HCT116 (cell line): ENCODE measurements at regions not wholly inside any gene's neighbourhood (a gene's known extent, or its start where the extent isn't known, plus 50 kb on each side); places are given as distances from the start of the nearest gene placed in this dataset.

Source experiments
- ATAC-seq: fragments of 200-7000 bp; cut with Tn5 transposase; 2 replicates; pipeline ENCODE4 v1.9.1; 2020; ENCODE audit warnings: mild to moderate bottlenecking, moderate library complexity
- BruUV-seq: library from RNA; stranded (reverse); fragments of 400-500 nt; replicated peaks from 2 replicates; lab custom pipeline; 2021; lab: Mats Ljungman, UMichigan
- CTCF ChIA-PET: fragments of 300-600 bp; sonication (Branson Sonifier 250); formaldehyde crosslinking; loops from one replicate; lab custom pipeline; 2021; ENCODE audit warnings: antibody characterized with exemption; lab: Charles Lee
- POLR2A ChIA-PET: fragments of 300-600, 350-600 bp; sonication (Branson Sonifier 250); formaldehyde crosslinking; loops from one replicate; lab custom pipeline; 2021; ENCODE audit warnings: antibody characterized with exemption; lab: Charles Lee
- RAD21 ChIA-PET, 2 experiments: fragments of 300-600 bp; sonication (Branson Sonifier 250); formaldehyde crosslinking; loops; one replicate each; lab custom pipeline; 2023; ENCODE audit warnings: low total read pairs in 2 of 2; ENCODE audit not compliant: uncharacterized antibody in 2 of 2, unreplicated experiment in 2 of 2, low non-redundant PET in 1 of 2; lab: Charles Lee
- DNase-seq: peaks from one replicate; pipeline ENCODE4 v3.0.0-alpha.2; 2010; ENCODE audit warnings: low read depth, low spot score
- H2AFZ ChIP-seq: fragments of 200-600 bp; shearing (Covaris generic), sonication (generic); 2 replicates; pipeline ENCODE4 v1.6.1; 2017; ENCODE audit warnings: low read depth, mixed run types, mixed read lengths, antibody characterized with exemption, low read length; ENCODE audit not compliant: poor library complexity, severe bottlenecking
- H3K27ac ChIP-seq: 2 replicates; pipeline ENCODE4 v1.5.1; 2012; ENCODE audit warnings: low read depth, low read length
- H3K27me3 ChIP-seq: fragments of 200-600 bp; sonication (generic); 2 replicates; pipeline ENCODE4 v1.6.1; 2016; ENCODE audit warnings: mixed run types, low read length, mixed read lengths; ENCODE audit not compliant: insufficient read depth
- H3K36me3 ChIP-seq, 2 experiments: fragments of 200-500 bp in 1 of 2; fragments of 200-600 bp in 1 of 2; sonication (Bioruptor generic) in 1 of 2; sonication (generic) in 1 of 2; 2 replicates each; pipeline versions ENCODE4 v1.5.1 to v1.6.1; 2014 to 2016; ENCODE audit warnings: low read length in 2 of 2, inconsistent platforms in 1 of 2, mixed read lengths in 1 of 2, mixed run types in 1 of 2; ENCODE audit not compliant: insufficient read depth in 2 of 2, control insufficient read depth in 1 of 2
- H3K4me1 ChIP-seq, 2 experiments: fragments of 200-600 bp in 1 of 2; sonication (generic) in 1 of 2; 2 replicates each; pipeline versions ENCODE4 v1.5.1 to v1.6.1; 2012 to 2017; ENCODE audit warnings: low read length in 2 of 2, inconsistent platforms in 1 of 2, mild to moderate bottlenecking in 1 of 2, mixed read lengths in 1 of 2, mixed run types in 1 of 2, moderate library complexity in 1 of 2; ENCODE audit not compliant: insufficient read depth in 2 of 2, control insufficient read depth in 1 of 2
- H3K4me2 ChIP-seq: fragments of 200-600 bp; sonication (generic); 2 replicates; pipeline ENCODE4 v1.6.1; 2017; ENCODE audit warnings: mixed run types, low read length, mixed read lengths
- H3K4me3 ChIP-seq, 2 experiments: fragments of 200-600 bp in 1 of 2; sonication (generic) in 1 of 2; replicated peaks in 1 of 2; 2 replicates each; pipeline ENCODE4 v1.5.1; 2011 to 2016; ENCODE audit warnings: low read length in 2 of 2, control low read depth in 1 of 2, low read depth in 1 of 2, mild to moderate bottlenecking in 1 of 2, mixed read lengths in 1 of 2, mixed run types in 1 of 2
- H3K79me2 ChIP-seq: fragments of 200-600 bp; sonication (generic); 2 replicates; pipeline ENCODE4 v1.6.1; 2017; ENCODE audit warnings: mild to moderate bottlenecking, mixed run types, low read length, moderate library complexity, mixed read lengths; ENCODE audit not compliant: insufficient read depth
- H3K9ac ChIP-seq: fragments of 200-600 bp; sonication (generic); 2 replicates; pipeline ENCODE4 v1.6.1; 2016; ENCODE audit warnings: low read length, mixed read lengths
- H3K9me2 ChIP-seq: fragments of 200-600 bp; sonication (generic), shearing (Covaris generic); 2 replicates; pipeline ENCODE4 v1.6.1; 2017; ENCODE audit warnings: mixed run types, mild to moderate bottlenecking, moderate library complexity; ENCODE audit not compliant: insufficient read depth
- H3K9me3 ChIP-seq, 2 experiments: fragments of 200-500 bp in 1 of 2; fragments of 200-600 bp in 1 of 2; sonication (Bioruptor generic) in 1 of 2; sonication (generic) in 1 of 2; 2 replicates each; pipeline ENCODE4 v1.6.1; 2014 to 2017; ENCODE audit warnings: low read length in 2 of 2, mixed read lengths in 2 of 2, inconsistent platforms in 1 of 2, low read depth in 1 of 2, mild to moderate bottlenecking in 1 of 2, mixed run types in 1 of 2, moderate library complexity in 1 of 2; ENCODE audit not compliant: control insufficient read depth in 1 of 2, insufficient read depth in 1 of 2
- H4K20me1 ChIP-seq: fragments of 200-600 bp; sonication (generic), shearing (Covaris generic); 2 replicates; pipeline ENCODE4 v1.6.1; 2017; ENCODE audit warnings: mixed run types, mild to moderate bottlenecking, moderate library complexity; ENCODE audit not compliant: insufficient read depth
- CBX3 ChIP-seq: IDR thresholded peaks from 2 replicates; pipeline ENCODE4 v1.6.1; 2012; ENCODE audit warnings: low read depth
- CTCF ChIP-seq, 3 experiments: fragments of 200-600 bp in 1 of 3; sonication (generic) in 1 of 3; IDR thresholded peaks in 2 of 3; conservative IDR thresholded peaks in 1 of 3; 2 replicates each; pipeline ENCODE4 v1.5.1; 2012 to 2017; ENCODE audit warnings: low read depth in 2 of 3, low read length in 2 of 3, antibody characterized with exemption in 1 of 3, borderline replicate concordance in 1 of 3, control low read depth in 1 of 3, mild to moderate bottlenecking in 1 of 3, mixed read lengths in 1 of 3, mixed run types in 1 of 3, moderate library complexity in 1 of 3; ENCODE audit not compliant: insufficient read depth in 1 of 3
- EGR1 ChIP-seq: IDR thresholded peaks from 2 replicates; pipeline ENCODE4 v1.6.1; 2012; ENCODE audit warnings: low read depth
- ELF1 ChIP-seq: IDR thresholded peaks from 2 replicates; pipeline ENCODE4 v1.6.1; 2012; ENCODE audit warnings: low read depth, borderline replicate concordance
- EZH2 ChIP-seq: fragments of 200-600 bp; sonication (generic); IDR thresholded peaks from 2 replicates; pipeline ENCODE4 v1.6.1; 2017; ENCODE audit warnings: antibody characterized with exemption, mixed run types
- FOSL1 ChIP-seq: IDR thresholded peaks from 2 replicates; pipeline ENCODE4 v1.6.1; 2012; ENCODE audit warnings: low read depth
- JUND ChIP-seq: IDR thresholded peaks from 2 replicates; pipeline ENCODE4 v1.6.1; 2012
- MAX ChIP-seq: IDR thresholded peaks from 2 replicates; pipeline ENCODE4 v1.6.1; 2012
- POLR2A ChIP-seq: IDR thresholded peaks from 2 replicates; pipeline ENCODE4 v1.7.0; 2011; ENCODE audit warnings: borderline replicate concordance; ENCODE audit not compliant: insufficient read depth, insufficient read length; ENCODE audit errors: extremely low read depth
- POLR2AphosphoS5 ChIP-seq: IDR thresholded peaks from 2 replicates; pipeline ENCODE4 v1.6.1; 2011; ENCODE audit warnings: mild to moderate bottlenecking, low read depth, low read length, moderate library complexity
- RAD21 ChIP-seq: IDR thresholded peaks from 2 replicates; pipeline ENCODE4 v1.6.1; 2012; ENCODE audit warnings: low read depth, mild to moderate bottlenecking
- REST ChIP-seq: IDR thresholded peaks from 2 replicates; pipeline ENCODE4 v1.6.1; 2012; ENCODE audit warnings: low read depth
- SIN3A ChIP-seq: IDR thresholded peaks from 2 replicates; pipeline ENCODE4 v1.6.1; 2012; ENCODE audit warnings: low read depth
- SP1 ChIP-seq: IDR thresholded peaks from 2 replicates; pipeline ENCODE4 v1.6.1; 2012; ENCODE audit warnings: low read depth
- SRF ChIP-seq: IDR thresholded peaks from 2 replicates; pipeline ENCODE4 v1.6.1; 2012; ENCODE audit warnings: low read depth
- TCF7L2 ChIP-seq: IDR thresholded peaks from 2 replicates; pipeline ENCODE4 v1.7.0; 2011; ENCODE audit warnings: borderline replicate concordance, inconsistent platforms; ENCODE audit not compliant: insufficient read depth, insufficient read length; ENCODE audit errors: extremely low read depth
- intact Hi-C: fragments of 100-400 bp; cut with micrococcal nuclease; formaldehyde crosslinking; loops from 2 replicates; pipeline ENCODE4 v1.10.0; 2022

GRCh38 chr1:73749996-73750395, 448.0 kb downstream of the LRRIQ3 start:
- Histone ChIP-seq H3K9me2 (no peaks in the 10 kb centered on the region), H3K79me2 (no peaks in the 10 kb centered on the region), H3K36me3 (no peaks in the 10 kb centered on the region), H3K27ac (no peak overlapping the region), H3K4me2 (no peak overlapping the region), H3K4me3 (no peak overlapping the region), H3K9me3 (peaks cover 4 to 15% of the 10 kb centered on the region in 2 experiments; a peak in 3 of 4 replicates), H3K4me1 (no peaks in the 10 kb centered on the region), H3K9ac (no peak overlapping the region), H3K27me3 (no peaks in the 10 kb centered on the region), H4K20me1 (no peaks in the 10 kb centered on the region; the same call in 1 of the 2 replicates), H2AFZ (no peak overlapping the region)
- ChIA-PET CTCF (no interaction called here), RAD21 (no interaction called here), POLR2A (no interaction called here)
- TF ChIP-seq SRF (no peak), POLR2AphosphoS5 (no peak), ELF1 (no peak), FOSL1 (no peak), REST (no peak), SIN3A (no peak), RAD21 (no peak), EGR1 (no peak), CBX3 (no peak), JUND (no peak), EZH2 (no peak), TCF7L2 (no peak), MAX (no peak), SP1 (no peak), POLR2A (no peak), CTCF (IDR thresholded peaks at IDR 0.05 in 2 of 3, conservative IDR thresholded peaks at IDR 0.05 in 1 of 3; ENCODE audit: borderline replicate concordance in 1 of 3, insufficient read depth in 1 of 3, low read depth in 2 of 3, low read length in 2 of 3) (no peak)
- ATAC-seq, result no peak
- DNase-seq, result no peak
- intact Hi-C loops, result no loop called here
- BruUV-seq, result no TSS peak
